Chondrocyte (in vitro differentiated cells): ENCODE measurements at regions not wholly inside any gene's neighbourhood (a gene's known extent, or its start where the extent isn't known, plus 50 kb on each side); places are given as distances from the start of the nearest gene placed in this dataset.

Experiments used
- DNase-seq: peaks from one replicate; pipeline ENCODE4 v3.0.0; 2021; ENCODE audit warnings: mixed read lengths, low spot score
- H3K27ac Mint-ChIP-seq: one replicate; pipeline ENCODE4 v1.8.0; 2021; ENCODE audit warnings: mild to moderate bottlenecking, moderate library complexity, mixed read lengths; ENCODE audit not compliant: unreplicated experiment
- H3K27me3 Mint-ChIP-seq: 2 replicates; pipeline ENCODE4 v1.8.0; 2021; ENCODE audit warnings: low read depth, mixed read lengths
- H3K36me3 Mint-ChIP-seq: 2 replicates; pipeline ENCODE4 v1.8.0; 2021; ENCODE audit warnings: low read depth, mixed read lengths
- H3K4me1 Mint-ChIP-seq: 2 replicates; pipeline ENCODE4 v1.8.0; 2021; ENCODE audit warnings: low read depth, mild to moderate bottlenecking, mixed read lengths
- H3K4me3 Mint-ChIP-seq: one replicate; pipeline ENCODE4 v1.8.0; 2021; ENCODE audit warnings: mild to moderate bottlenecking, moderate library complexity, mixed read lengths; ENCODE audit not compliant: unreplicated experiment
- H3K9me3 Mint-ChIP-seq: 2 replicates; pipeline ENCODE4 v1.8.0; 2021; ENCODE audit warnings: low read depth, mixed read lengths
- TF ChIP-seq, protein P1 (sequence below): fragments of 200-600 bp; sonication (generic); IDR thresholded peaks from 2 replicates; pipeline ENCODE4 v1.5.0; 2021; ENCODE audit warnings: antibody characterized with exemption, mild to moderate bottlenecking, moderate library complexity

DNA sequence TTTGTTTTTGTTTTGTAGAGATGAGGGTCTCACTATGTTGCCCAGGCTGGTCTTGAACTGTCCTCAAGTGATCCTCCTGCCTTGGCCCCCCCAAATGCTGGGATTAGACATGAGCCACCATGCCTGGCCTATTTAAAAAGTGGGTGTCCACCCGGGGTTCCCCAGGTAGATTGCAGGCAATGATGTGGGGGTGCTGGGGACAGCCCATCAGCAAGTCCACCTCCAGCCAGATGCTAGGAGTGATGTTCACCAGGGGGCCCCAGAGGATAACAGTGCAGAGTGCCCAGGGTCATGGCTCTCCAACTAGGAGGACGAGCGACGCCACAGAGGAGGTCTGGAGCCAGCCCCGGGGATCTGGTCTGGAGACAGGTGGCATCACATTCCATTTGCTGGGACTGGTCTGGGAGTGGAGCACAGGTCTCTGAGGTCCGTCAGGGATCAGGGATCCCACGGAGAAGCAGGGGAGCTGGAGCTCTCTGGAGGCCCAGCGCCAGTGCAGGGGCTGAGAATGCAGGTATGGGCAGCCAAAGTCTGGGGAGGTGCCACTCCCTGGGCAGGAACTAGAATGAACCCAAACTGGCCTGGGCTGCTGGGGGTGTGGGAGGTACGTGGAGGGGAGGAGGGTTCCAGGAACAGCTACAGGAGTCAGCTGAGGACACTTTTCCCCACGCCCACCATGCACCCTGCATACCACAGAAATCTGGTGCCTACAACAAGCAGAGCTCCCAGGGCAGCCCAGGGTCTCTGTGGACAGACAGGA lies 51.2 kb upstream of the PCSK6 start:
- no peak overlapping the region for H3K4me3 Mint-ChIP-seq
- no peak overlapping the region for H3K27ac Mint-ChIP-seq
- peaks cover 5% of the 10 kb centered on the region for H3K9me3 Mint-ChIP-seq
- TF ChIP-seq, protein P1, sequence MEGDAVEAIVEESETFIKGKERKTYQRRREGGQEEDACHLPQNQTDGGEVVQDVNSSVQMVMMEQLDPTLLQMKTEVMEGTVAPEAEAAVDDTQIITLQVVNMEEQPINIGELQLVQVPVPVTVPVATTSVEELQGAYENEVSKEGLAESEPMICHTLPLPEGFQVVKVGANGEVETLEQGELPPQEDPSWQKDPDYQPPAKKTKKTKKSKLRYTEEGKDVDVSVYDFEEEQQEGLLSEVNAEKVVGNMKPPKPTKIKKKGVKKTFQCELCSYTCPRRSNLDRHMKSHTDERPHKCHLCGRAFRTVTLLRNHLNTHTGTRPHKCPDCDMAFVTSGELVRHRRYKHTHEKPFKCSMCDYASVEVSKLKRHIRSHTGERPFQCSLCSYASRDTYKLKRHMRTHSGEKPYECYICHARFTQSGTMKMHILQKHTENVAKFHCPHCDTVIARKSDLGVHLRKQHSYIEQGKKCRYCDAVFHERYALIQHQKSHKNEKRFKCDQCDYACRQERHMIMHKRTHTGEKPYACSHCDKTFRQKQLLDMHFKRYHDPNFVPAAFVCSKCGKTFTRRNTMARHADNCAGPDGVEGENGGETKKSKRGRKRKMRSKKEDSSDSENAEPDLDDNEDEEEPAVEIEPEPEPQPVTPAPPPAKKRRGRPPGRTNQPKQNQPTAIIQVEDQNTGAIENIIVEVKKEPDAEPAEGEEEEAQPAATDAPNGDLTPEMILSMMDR: no peak
- H3K4me1 Mint-ChIP-seq: peaks cover 16% of the 10 kb centered on the region
- DNase-seq: no peak
- no peaks in the 10 kb centered on the region for H3K36me3 Mint-ChIP-seq
- H3K27me3 Mint-ChIP-seq: peaks cover 15% of the 10 kb centered on the region

DNA sequence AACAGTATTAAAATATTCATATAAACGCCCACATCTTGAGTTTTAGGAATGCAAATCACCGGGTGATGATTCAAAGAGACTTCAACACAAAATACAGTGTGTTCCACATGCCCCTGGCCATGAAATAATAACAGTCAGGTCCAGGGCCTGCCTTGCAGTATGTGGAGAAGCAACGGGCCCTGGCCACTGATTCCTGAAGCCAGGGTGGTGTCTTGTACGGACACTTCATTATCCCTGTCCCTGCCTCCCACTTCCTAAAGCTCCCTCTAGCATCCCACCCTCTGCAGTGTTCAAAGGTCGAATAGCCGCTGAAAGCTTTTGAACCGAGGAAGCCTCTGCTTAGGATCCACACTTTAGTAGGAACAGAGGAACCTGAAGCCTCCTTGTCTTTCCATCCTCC lies 50.4 kb upstream of the PCSK6 start:
- Mint-ChIP-seq H3K9me3 (peaks cover 5% of the 10 kb centered on the region), H3K27ac (no peak overlapping the region), H3K4me3 (no peak overlapping the region), H3K4me1 (peaks cover 20% of the 10 kb centered on the region), H3K27me3 (peaks cover 8% of the 10 kb centered on the region), H3K36me3 (no peaks in the 10 kb centered on the region)
- TF ChIP-seq, protein P1: no peak
- DNase-seq: no peak

DNA sequence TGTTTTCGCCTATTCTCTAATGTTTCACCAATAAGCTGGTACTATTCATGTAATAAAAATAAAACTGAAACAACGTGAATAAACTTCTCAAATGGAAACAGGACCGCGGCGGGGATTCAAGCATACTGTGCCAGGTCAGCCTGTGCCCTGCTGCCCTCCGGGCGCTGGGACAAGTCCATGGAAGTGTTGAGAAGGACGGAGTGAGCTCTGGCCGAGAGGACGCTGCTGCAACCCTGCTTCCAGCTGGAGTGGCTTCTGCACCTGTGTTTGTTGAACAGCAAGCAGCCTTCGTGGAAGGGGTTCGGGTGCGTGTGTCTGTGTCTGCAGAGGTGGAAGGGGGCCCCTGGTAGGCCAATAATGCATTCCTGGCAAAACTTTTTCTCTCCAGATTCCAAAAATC lies 50.0 kb upstream of the PCSK6 start:
- no peak overlapping the region for H3K27ac Mint-ChIP-seq
- DNase-seq: no peak
- H3K4me1 Mint-ChIP-seq: peaks cover 20% of the 10 kb centered on the region
- peaks cover 5% of the 10 kb centered on the region for H3K9me3 Mint-ChIP-seq
- no peak overlapping the region for H3K4me3 Mint-ChIP-seq
- TF ChIP-seq, protein P1: no peak
- H3K27me3 Mint-ChIP-seq: peaks cover 9% of the 10 kb centered on the region
- H3K36me3 Mint-ChIP-seq: peaks cover under 1% of the 10 kb centered on the region
